ENCODE measurements at regions not wholly inside any gene's neighbourhood (a gene's known extent, or its start where the extent isn't known, plus 50 kb on each side); places are given as distances from the start of the nearest gene placed in this dataset.

GRCh38 chr16:85423631-85424030 lies 189.5 kb upstream of the GSE1 start:
- no peak overlapping the region for H3K4me3 ChIP-seq
- H3K9me2 ChIP-seq (ENCODE audit: insufficient read depth): no peaks in the 10 kb centered on the region
- peaks cover 12% of the 10 kb centered on the region; the same call in 1 of the 2 replicates for H3F3A ChIP-seq (ENCODE audit: insufficient read depth, low read depth)
- H3K9me3 ChIP-seq (ENCODE audit: insufficient read depth, low read depth): no peaks in the 10 kb centered on the region
- CTCF ChIA-PET: no interaction called here
- H3K27ac ChIP-seq: no peak overlapping the region
- H3K4me1 ChIP-seq (replicated peaks; ENCODE audit: insufficient read depth): peaks cover 20% of the 10 kb centered on the region
- POLR2A ChIA-PET (ENCODE audit: unreplicated experiment): no interaction called here
- no peaks in the 10 kb centered on the region for H3K27me3 ChIP-seq (ENCODE audit: insufficient read depth, low read depth)
- H3K4me2 ChIP-seq: no peak overlapping the region
- no TSS peak for BruUV-seq (replicated peaks)
- no peak for DNase-seq
- H2AFZ ChIP-seq: no peak overlapping the region
- peaks cover 5% of the 10 kb centered on the region; the same call in 1 of the 2 replicates for H4K20me1 ChIP-seq (ENCODE audit: insufficient read depth)
- no peak for TF ChIP-seq EZH2 (IDR thresholded peaks at IDR 0.05; ENCODE audit: low read depth)
- TF ChIP-seq CTCF (conservative IDR thresholded peaks at IDR 0.05): no peak
- no peaks in the 10 kb centered on the region for H3K79me2 ChIP-seq (ENCODE audit: low read depth)
- intact Hi-C loops (cut with micrococcal nuclease; ENCODE audit: unreplicated experiment): loop anchor here (5.0 kb wide), 2 partner anchors 49 to 134 kb away; no protein-coding TSS in a partner anchor
- H3K36me3 ChIP-seq (ENCODE audit: low read depth): no peaks in the 10 kb centered on the region

- intact Hi-C loops (cut with micrococcal nuclease; ENCODE audit: unreplicated experiment): loop anchor here (5.0 kb wide), 2 partner anchors 48 to 133 kb away; no protein-coding TSS in a partner anchor
- POLR2A ChIA-PET (ENCODE audit: unreplicated experiment): no interaction called here
Observed at GRCh38 chr16:85424260-85425073, 188.7 kb upstream of the GSE1 start.

GRCh38 chr16:85425074-85425662 lies 188.0 kb upstream of the GSE1 start:
- ChIA-PET CTCF (no interaction called here), POLR2A (ENCODE audit: unreplicated experiment) (no interaction called here)
- H3K9me3 ChIP-seq (ENCODE audit: insufficient read depth, low read depth): no peaks in the 10 kb centered on the region
- H3K9me2 ChIP-seq (ENCODE audit: insufficient read depth): no peaks in the 10 kb centered on the region
- TF ChIP-seq EZH2 (IDR thresholded peaks at IDR 0.05; ENCODE audit: low read depth): no peak
- no peak for TF ChIP-seq CTCF (conservative IDR thresholded peaks at IDR 0.05)
- BruUV-seq (replicated peaks): no TSS peak
- peaks cover 20% of the 10 kb centered on the region for H3K4me1 ChIP-seq (replicated peaks; ENCODE audit: insufficient read depth)
- H3K4me2 ChIP-seq: no peak overlapping the region
- H3K27me3 ChIP-seq (ENCODE audit: insufficient read depth, low read depth): no peaks in the 10 kb centered on the region
- no peaks in the 10 kb centered on the region for H3K79me2 ChIP-seq (ENCODE audit: low read depth)
- intact Hi-C loops (cut with micrococcal nuclease; ENCODE audit: unreplicated experiment): no loop called here
- peaks cover 5% of the 10 kb centered on the region; the same call in 1 of the 2 replicates for H4K20me1 ChIP-seq (ENCODE audit: insufficient read depth)
- H3K27ac ChIP-seq: no peak overlapping the region
- H3K4me3 ChIP-seq: no peak overlapping the region
- peaks cover 12% of the 10 kb centered on the region; the same call in 1 of the 2 replicates for H3F3A ChIP-seq (ENCODE audit: insufficient read depth, low read depth)
- no peaks in the 10 kb centered on the region for H3K36me3 ChIP-seq (ENCODE audit: low read depth)
- H2AFZ ChIP-seq: no peak overlapping the region
- no peak for DNase-seq

More at GRCh38 chr16:85424260-85425073, 188.7 kb upstream of the GSE1 start:
- Histone ChIP-seq H2AFZ (no peak overlapping the region), H4K20me1 (ENCODE audit: insufficient read depth) (peaks cover 5% of the 10 kb centered on the region; the same call in 1 of the 2 replicates), H3K9me3 (ENCODE audit: insufficient read depth, low read depth) (no peaks in the 10 kb centered on the region), H3K4me3 (no peak overlapping the region), H3K36me3 (ENCODE audit: low read depth) (no peaks in the 10 kb centered on the region), H3K9me2 (ENCODE audit: insufficient read depth) (no peaks in the 10 kb centered on the region), H3K4me1 (replicated peaks; ENCODE audit: insufficient read depth) (peaks cover 20% of the 10 kb centered on the region), H3K79me2 (ENCODE audit: low read depth) (no peaks in the 10 kb centered on the region), H3K27ac (no peak overlapping the region), H3K4me2 (no peak overlapping the region), H3K27me3 (ENCODE audit: insufficient read depth, low read depth) (no peaks in the 10 kb centered on the region), H3F3A (ENCODE audit: insufficient read depth, low read depth) (peaks cover 12% of the 10 kb centered on the region; the same call in 1 of the 2 replicates)
- no peak for TF ChIP-seq CTCF (conservative IDR thresholded peaks at IDR 0.05)
- TF ChIP-seq EZH2 (IDR thresholded peaks at IDR 0.05; ENCODE audit: low read depth): no peak
- CTCF ChIA-PET: no interaction called here
- no TSS peak for BruUV-seq (replicated peaks)
- no peak for DNase-seq

All from PC-9 (cell line).